H1 (cell line): ENCODE measurements at regions not wholly inside any gene's neighbourhood (a gene's known extent, or its start where the extent isn't known, plus 50 kb on each side); places are given as distances from the start of the nearest gene placed in this dataset.

Experiments used
- CTCF ChIA-PET: fragments of 300-600 bp; sonication (Branson Sonifier 250); formaldehyde crosslinking; loops from one replicate; lab custom pipeline; 2021; ENCODE audit not compliant: partially characterized antibody; lab: Charles Lee
- POLR2A ChIA-PET: fragments of 300-600 bp; sonication (Branson Sonifier 250); formaldehyde crosslinking; loops from one replicate; lab custom pipeline; 2021; ENCODE audit warnings: inconsistent platforms; ENCODE audit not compliant: partially characterized antibody; lab: Charles Lee
- DNase-seq, 2 experiments: peaks; one replicate each; pipeline versions ENCODE4 v3.0.0 to v3.0.0-alpha.2; 2010 to 2022; ENCODE audit warnings: low spot score in 2 of 2, low read depth in 1 of 2, mixed read lengths in 1 of 2
- FAIRE-seq: peaks from 2 replicates; lab custom pipeline; 2011; peaks lifted over from hg19 to GRCh38; lab: Jason Lieb, UNC
- H2AFZ ChIP-seq: 2 replicates; pipeline ENCODE4 v1.8.1; 2012; ENCODE audit warnings: low read length, inconsistent platforms
- H2AK5ac ChIP-seq: 2 replicates; pipeline ENCODE4 v1.6.1; 2013; ENCODE audit warnings: low read depth, low read length
- H2BK120ac ChIP-seq: replicated peaks from 2 replicates; pipeline ENCODE3; 2013; ENCODE audit warnings: low read depth, low read length, inconsistent platforms
- H2BK12ac ChIP-seq: 2 replicates; pipeline ENCODE4 v1.6.1; 2013; ENCODE audit warnings: low read depth, low read length
- H2BK15ac ChIP-seq: 2 replicates; pipeline ENCODE4 v1.6.1; 2013; ENCODE audit warnings: low read length
- H2BK20ac ChIP-seq: 2 replicates; pipeline ENCODE4 v1.6.1; 2013; ENCODE audit warnings: low read length
- H2BK5ac ChIP-seq: 2 replicates; pipeline ENCODE4 v1.6.1; 2013; ENCODE audit warnings: low read depth, low read length
- H3K14ac ChIP-seq: 2 replicates; pipeline ENCODE4 v1.6.1; 2013; ENCODE audit warnings: inconsistent platforms; ENCODE audit not compliant: insufficient read length
- H3K18ac ChIP-seq: 2 replicates; pipeline ENCODE4 v1.6.1; 2013; ENCODE audit warnings: low read length; ENCODE audit errors: extremely low read depth
- H3K23ac ChIP-seq: 2 replicates; pipeline ENCODE4 v1.6.1; 2013; ENCODE audit warnings: inconsistent platforms; ENCODE audit not compliant: insufficient read length
- H3K23me2 ChIP-seq: 2 replicates; pipeline ENCODE4 v1.6.1; 2013; ENCODE audit warnings: low read depth, low read length
- H3K27ac ChIP-seq: 2 replicates; pipeline ENCODE4 v1.6.1; 2011; ENCODE audit warnings: low read depth, low read length, inconsistent platforms
- H3K27me3 ChIP-seq, 4 experiments: replicated peaks in 1 of 4; 1 replicate in 1 of 4; 2 replicates in 3 of 4; pipeline versions ENCODE4 v1.6.1 to v1.8.1; 2011 to 2013; ENCODE audit warnings: low read length in 3 of 4, mild to moderate bottlenecking in 3 of 4, inconsistent platforms in 2 of 4, mixed read lengths in 2 of 4, moderate library complexity in 1 of 4; ENCODE audit not compliant: control insufficient read depth in 3 of 4, insufficient read depth in 3 of 4; ENCODE audit errors: extremely low read depth in 1 of 4
- H3K36me3 ChIP-seq, 4 experiments: 2 replicates each; pipeline versions ENCODE4 v1.6.1 to v1.8.1; 2011 to 2013; ENCODE audit warnings: mild to moderate bottlenecking in 4 of 4, low read length in 3 of 4, moderate library complexity in 2 of 4, control low read depth in 1 of 4, inconsistent platforms in 1 of 4; ENCODE audit not compliant: insufficient read depth in 4 of 4, control insufficient read depth in 2 of 4
- H3K4ac ChIP-seq: replicated peaks from 2 replicates; pipeline ENCODE3; 2013; ENCODE audit warnings: low read length, low read depth, mixed read lengths, inconsistent platforms; ENCODE audit not compliant: insufficient read length
- H3K4me1 ChIP-seq, 4 experiments: replicated peaks in 1 of 4; 1 replicate in 1 of 4; 2 replicates in 3 of 4; pipeline versions ENCODE4 v1.6.1 to v1.8.1; 2011 to 2013; ENCODE audit warnings: low read length in 3 of 4, inconsistent platforms in 2 of 4, mixed read lengths in 1 of 4; ENCODE audit not compliant: insufficient read depth in 4 of 4, control insufficient read depth in 3 of 4
- H3K4me2 ChIP-seq, 2 experiments: 2 replicates each; pipeline versions ENCODE4 v1.6.1 to v1.8.1; 2011 to 2013; ENCODE audit warnings: low read depth in 2 of 2, low read length in 2 of 2, control low read depth in 1 of 2, inconsistent platforms in 1 of 2, mild to moderate bottlenecking in 1 of 2; ENCODE audit not compliant: insufficient read depth in 1 of 2
- H3K4me3 ChIP-seq, 4 experiments: fragments of 200-600, 300-600 bp in 1 of 4; sonication (generic), shearing (Covaris generic), sonication (Bioruptor Twin) in 1 of 4; 2 replicates each; pipeline versions ENCODE4 v1.5.1 to v1.8.1; 2011 to 2016; ENCODE audit warnings: low read length in 4 of 4, low read depth in 3 of 4, control low read depth in 2 of 4, inconsistent platforms in 2 of 4, mild to moderate bottlenecking in 2 of 4, mixed read lengths in 1 of 4, moderate library complexity in 1 of 4; ENCODE audit not compliant: insufficient read depth in 2 of 4; ENCODE audit errors: extremely low read depth in 1 of 4
- H3K56ac ChIP-seq: replicated peaks from 2 replicates; pipeline ENCODE3; 2013; ENCODE audit warnings: low read depth, mild to moderate bottlenecking, mixed read lengths, low read length, inconsistent platforms; ENCODE audit not compliant: insufficient read length
- H3K79me1 ChIP-seq: 2 replicates; pipeline ENCODE4 v1.6.1; 2013; ENCODE audit warnings: low read depth, low read length, control low read depth
- H3K79me2 ChIP-seq, 2 experiments: 2 replicates each; pipeline versions ENCODE4 v1.6.1 to v1.8.1; 2012 to 2013; ENCODE audit warnings: low read length in 2 of 2, mild to moderate bottlenecking in 2 of 2, inconsistent platforms in 1 of 2; ENCODE audit not compliant: insufficient read depth in 2 of 2, control insufficient read depth in 1 of 2
- H3K9ac ChIP-seq, 4 experiments: replicated peaks in 1 of 4; 1 replicate in 1 of 4; 2 replicates in 3 of 4; pipeline versions ENCODE4 v1.6.1 to v1.8.1; 2011 to 2013; ENCODE audit warnings: low read depth in 3 of 4, low read length in 3 of 4, control low read depth in 2 of 4, mild to moderate bottlenecking in 2 of 4, moderate library complexity in 2 of 4, inconsistent platforms in 1 of 4; ENCODE audit errors: extremely low read depth in 1 of 4
- H3K9me3 ChIP-seq, 2 experiments: 2 replicates each; pipeline versions ENCODE4 v1.6.1 to v1.8.1; 2012 to 2013; ENCODE audit warnings: mild to moderate bottlenecking in 2 of 2, moderate library complexity in 2 of 2, control low read depth in 1 of 2, inconsistent platforms in 1 of 2, low read depth in 1 of 2, low read length in 1 of 2, mixed read lengths in 1 of 2; ENCODE audit not compliant: insufficient read depth in 2 of 2
- H4K20me1 ChIP-seq, 2 experiments: replicated peaks in 1 of 2; 2 replicates each; pipeline versions ENCODE3 to v1.8.1; 2011 to 2013; ENCODE audit warnings: inconsistent platforms in 2 of 2, low read length in 2 of 2, mild to moderate bottlenecking in 1 of 2; ENCODE audit not compliant: insufficient read depth in 2 of 2, control insufficient read depth in 1 of 2
- H4K5ac ChIP-seq: 2 replicates; pipeline ENCODE4 v1.6.1; 2013; ENCODE audit warnings: low read length, low read depth, mixed read lengths, inconsistent platforms; ENCODE audit not compliant: insufficient read length
- H4K8ac ChIP-seq: 2 replicates; pipeline ENCODE4 v1.8.0; 2013; ENCODE audit warnings: mild to moderate bottlenecking, moderate library complexity, low read length, inconsistent platforms; ENCODE audit not compliant: insufficient read depth; ENCODE audit errors: extremely low read depth
- H4K91ac ChIP-seq: replicated peaks from 2 replicates; pipeline ENCODE3; 2013; ENCODE audit warnings: low read length, mixed read lengths, inconsistent platforms; ENCODE audit not compliant: insufficient read length
- BRCA1 ChIP-seq: IDR thresholded peaks from 2 replicates; pipeline ENCODE4 v1.6.1; 2012; ENCODE audit warnings: low read depth, low read length, improper control_type of control experiment
- CEBPB ChIP-seq: IDR thresholded peaks from 2 replicates; pipeline ENCODE4 v1.6.1; 2012; ENCODE audit warnings: low read depth, low read length
- EZH2 ChIP-seq: fragments of 200-600 bp; sonication (generic); IDR thresholded peaks from 2 replicates; pipeline ENCODE4 v1.7.1; 2012; ENCODE audit warnings: low read depth, mild to moderate bottlenecking, moderate library complexity, low read length, inconsistent platforms; ENCODE audit not compliant: severe bottlenecking
- FOSL1 ChIP-seq: IDR thresholded peaks from 2 replicates; pipeline ENCODE4 v1.6.1; 2011; ENCODE audit warnings: mild to moderate bottlenecking, low read depth, low read length, moderate library complexity; ENCODE audit not compliant: insufficient read depth
- GTF2F1 ChIP-seq: IDR thresholded peaks from 2 replicates; pipeline ENCODE4 v1.6.1; 2012; ENCODE audit warnings: low read depth, low read length, improper control_type of control experiment, borderline replicate concordance
- HDAC6 ChIP-seq: IDR thresholded peaks from one replicate; pipeline ENCODE4 v1.7.1; 2012; ENCODE audit warnings: low read depth, mild to moderate bottlenecking, inconsistent platforms, low read length, moderate library complexity
- KDM5A ChIP-seq: fragments of 200-600 bp; IDR thresholded peaks from 2 replicates; pipeline ENCODE4 v1.7.1; 2012; ENCODE audit warnings: mild to moderate bottlenecking, low read length, inconsistent platforms, mixed read lengths
- RFX5 ChIP-seq: IDR thresholded peaks from 2 replicates; pipeline ENCODE4 v1.6.1; 2011; ENCODE audit warnings: low read depth, low read length, improper control_type of control experiment, borderline replicate concordance
- RNF2 ChIP-seq: fragments of 200-900, 300-1000 bp; sonication (generic); IDR thresholded peaks from 2 replicates; pipeline ENCODE4 v1.7.1; 2016; ENCODE audit warnings: borderline replicate concordance, low read depth, mild to moderate bottlenecking, antibody characterized with exemption, low read length; ENCODE audit not compliant: poor library complexity, severe bottlenecking; ENCODE audit errors: missing control alignments
- SAP30 ChIP-seq: fragments of 300-600 bp; sonication (generic); IDR thresholded peaks from 2 replicates; pipeline ENCODE4 v1.7.1; 2012; ENCODE audit warnings: low read length, moderate library complexity, mild to moderate bottlenecking, inconsistent platforms; ENCODE audit not compliant: insufficient read depth, insufficient replicate concordance
- TCF12 ChIP-seq: IDR thresholded peaks from 2 replicates; pipeline ENCODE4 v1.6.1; 2011; ENCODE audit warnings: low read depth, mild to moderate bottlenecking, low read length
- USF2 ChIP-seq: IDR thresholded peaks from 2 replicates; pipeline ENCODE4 v1.6.1; 2011; ENCODE audit warnings: low read length, improper control_type of control experiment
- ZNF274 ChIP-seq: IDR thresholded peaks from 2 replicates; pipeline ENCODE4 v1.7.0; 2012; ENCODE audit warnings: low read length, borderline replicate concordance; ENCODE audit errors: extremely low read depth
- WGBS, 2 experiments: shearing (Covaris generic) in 1 of 2; methylation state at CpG; one replicate each; pipeline versions ENCODE4 v1.1.6 to v1.1.7; 2013 to 2015; ENCODE audit warnings: low lambda C conversion rate in 2 of 2, mixed read lengths in 2 of 2, inconsistent platforms in 1 of 2, low coverage in 1 of 2, missing lambda C conversion rate in 1 of 2; ENCODE audit not compliant: insufficient replicate concordance in 2 of 2, insufficient coverage in 1 of 2, insufficient read length in 1 of 2; ENCODE audit errors: extremely low coverage in 1 of 2, missing lambda C conversion rate in 1 of 2; 5-methylcytosine and 5-hydroxymethylcytosine counted together

- no peak overlapping the region for H2BK5ac ChIP-seq
- H3K27ac ChIP-seq, result no peak overlapping the region
- H3K4me3 ChIP-seq, result no peak overlapping the region
- no peak overlapping the region for H3K9ac ChIP-seq
- no peaks in the 10 kb centered on the region for H3K27me3 ChIP-seq
- no peak overlapping the region for H2AK5ac ChIP-seq
- H3K79me2 ChIP-seq, result no peaks in the 10 kb centered on the region
- no peak overlapping the region for H2BK15ac ChIP-seq
- H4K5ac ChIP-seq, result no peak overlapping the region
- no peak overlapping the region for H3K14ac ChIP-seq
- no peak overlapping the region for H4K91ac ChIP-seq
- 84% methylated on average over 2 of the region's 2 CpGs; no CpG with 5 or more reads in 1 of the 2 experiments for WGBS, 2 experiments
- ChIA-PET CTCF (interaction anchor here (0.8 to 2.2 kb wide), 8 partner anchors 15 to 79 kb away, joined by 3 to 12 read pairs (median 4); no protein-coding TSS in a partner anchor), POLR2A (interaction anchor here (0.7 to 1.3 kb wide), 2 partner anchors 18 to 76 kb away, joined by 3 read pairs; partner anchors contain the start of gene PCDH8)
- no peak overlapping the region for H2AFZ ChIP-seq
- H3K23me2 ChIP-seq, result no peaks in the 10 kb centered on the region
- H3K9me3 ChIP-seq, result no peaks in the 10 kb centered on the region
- no peak overlapping the region for H3K23ac ChIP-seq
- H3K56ac ChIP-seq, result no peak overlapping the region
- no peaks in the 10 kb centered on the region for H4K20me1 ChIP-seq
- DNase-seq, result no peak
- no peak overlapping the region for H2BK120ac ChIP-seq
- no peak for FAIRE-seq
- H2BK20ac ChIP-seq, result no peak overlapping the region
- no peak overlapping the region for H2BK12ac ChIP-seq
- no peaks in the 10 kb centered on the region for H3K36me3 ChIP-seq
- H3K18ac ChIP-seq, result no peak overlapping the region
- H4K8ac ChIP-seq, result no peak overlapping the region
- no peak overlapping the region for H3K4ac ChIP-seq
- peaks cover 0 to 4% (median 0%) of the 10 kb centered on the region in 4 experiments; a peak in 3 of 7 replicates for H3K4me1 ChIP-seq
- H3K4me2 ChIP-seq, result no peak overlapping the region
- no peaks in the 10 kb centered on the region; the same call in 1 of the 2 replicates for H3K79me1 ChIP-seq
- TF ChIP-seq RNF2, result no peak
- no peak for TF ChIP-seq CEBPB
- TF ChIP-seq ZNF274, result no peak
- no peak for TF ChIP-seq EZH2
- TF ChIP-seq TCF12, result no peak
- no peak for TF ChIP-seq HDAC6
- TF ChIP-seq RFX5, result no peak
- TF ChIP-seq GTF2F1, result no peak
- no peak for TF ChIP-seq KDM5A
- no peak for TF ChIP-seq USF2
- no peak for TF ChIP-seq FOSL1
- no peak for TF ChIP-seq SAP30
- TF ChIP-seq BRCA1, result no peak
Measured at GRCh38 chr13:52925251-52925650, 76.8 kb upstream of the PCDH8 start.
